ENCODE measurements at regions not wholly inside any gene's neighbourhood (a gene's known extent, or its start where the extent isn't known, plus 50 kb on each side); places are given as distances from the start of the nearest gene placed in this dataset.
A peak's percentile ranks its signal among the peaks of the same experiment; 100 is the strongest.

- DNase-seq (ENCODE audit: extremely low spot score, unreplicated experiment): no peak
- no peak for TF ChIP-seq CTCF (IDR thresholded peaks at IDR 0.05)
- Mint-ChIP-seq H3K4me1 (ENCODE audit: unreplicated experiment) (no peaks in the 10 kb centered on the region), H3K27ac (ENCODE audit: unreplicated experiment) (no peak overlapping the region), H3K4me3 (ENCODE audit: unreplicated experiment) (no peak overlapping the region), H3K27me3 (ENCODE audit: unreplicated experiment) (no peaks in the 10 kb centered on the region), H3K9me3 (ENCODE audit: unreplicated experiment) (peaks cover 43% of the 10 kb centered on the region), H3K36me3 (ENCODE audit: unreplicated experiment) (no peaks in the 10 kb centered on the region)
Measured at GRCh38 chr9:11269036-11269435, 656.2 kb upstream of the PTPRD start.

GRCh38 chr9:11275158-11275695 is 662.4 kb upstream of the PTPRD start:
- DNase-seq (ENCODE audit: extremely low spot score, unreplicated experiment): no peak
- Mint-ChIP-seq H3K27ac (ENCODE audit: unreplicated experiment) (no peak overlapping the region), H3K4me1 (ENCODE audit: unreplicated experiment) (no peaks in the 10 kb centered on the region), H3K36me3 (ENCODE audit: unreplicated experiment) (no peaks in the 10 kb centered on the region), H3K27me3 (ENCODE audit: unreplicated experiment) (no peaks in the 10 kb centered on the region), H3K4me3 (ENCODE audit: unreplicated experiment) (no peak overlapping the region), H3K9me3 (ENCODE audit: unreplicated experiment) (peaks cover 22% of the 10 kb centered on the region)
- no peak for TF ChIP-seq CTCF (IDR thresholded peaks at IDR 0.05)

- DNase-seq (ENCODE audit: extremely low spot score, unreplicated experiment): no peak
Measured at GRCh38 chr9:11312966-11313365, 700.2 kb upstream of the PTPRD start.

GRCh38 chr9:11318946-11319345 is 706.1 kb upstream of the PTPRD start:
- H3K27me3 Mint-ChIP-seq (ENCODE audit: unreplicated experiment): peaks cover 2% of the 10 kb centered on the region
- no peak overlapping the region for H3K27ac Mint-ChIP-seq (ENCODE audit: unreplicated experiment)
- DNase-seq (ENCODE audit: extremely low spot score, unreplicated experiment): no peak
- H3K36me3 Mint-ChIP-seq (ENCODE audit: unreplicated experiment): no peaks in the 10 kb centered on the region
- no peaks in the 10 kb centered on the region for H3K9me3 Mint-ChIP-seq (ENCODE audit: unreplicated experiment)
- no peak for TF ChIP-seq CTCF (IDR thresholded peaks at IDR 0.05)
- H3K4me3 Mint-ChIP-seq (ENCODE audit: unreplicated experiment): no peak overlapping the region
- peaks cover 5% of the 10 kb centered on the region for H3K4me1 Mint-ChIP-seq (ENCODE audit: unreplicated experiment)

More at GRCh38 chr9:11312966-11313365, 700.2 kb upstream of the PTPRD start:
- Mint-ChIP-seq H3K4me3 (ENCODE audit: unreplicated experiment) (no peak overlapping the region), H3K27me3 (ENCODE audit: unreplicated experiment) (peaks cover 2% of the 10 kb centered on the region), H3K36me3 (ENCODE audit: unreplicated experiment) (no peaks in the 10 kb centered on the region), H3K4me1 (ENCODE audit: unreplicated experiment) (peaks cover 5% of the 10 kb centered on the region), H3K27ac (ENCODE audit: unreplicated experiment) (no peak overlapping the region), H3K9me3 (ENCODE audit: unreplicated experiment) (peaks cover 10% of the 10 kb centered on the region)
- no peak for TF ChIP-seq CTCF (IDR thresholded peaks at IDR 0.05)

- peaks cover 2% of the 10 kb centered on the region for H3K27me3 Mint-ChIP-seq (ENCODE audit: unreplicated experiment)
- H3K9me3 Mint-ChIP-seq (ENCODE audit: unreplicated experiment): no peaks in the 10 kb centered on the region
- no peak overlapping the region for H3K4me3 Mint-ChIP-seq (ENCODE audit: unreplicated experiment)
- peak; percentile 73 for TF ChIP-seq CTCF (IDR thresholded peaks at IDR 0.05)
- no peak for DNase-seq (ENCODE audit: extremely low spot score, unreplicated experiment)
- H3K4me1 Mint-ChIP-seq (ENCODE audit: unreplicated experiment): peaks cover 5% of the 10 kb centered on the region
- no peak overlapping the region for H3K27ac Mint-ChIP-seq (ENCODE audit: unreplicated experiment)
- no peaks in the 10 kb centered on the region for H3K36me3 Mint-ChIP-seq (ENCODE audit: unreplicated experiment)
Measured at GRCh38 chr9:11319538-11319937, 706.7 kb upstream of the PTPRD start.

All from osteocyte (in vitro differentiated cells).